ENCODE measurements at regions not wholly inside any gene's neighbourhood (a gene's known extent, or its start where the extent isn't known, plus 50 kb on each side); places are given as distances from the start of the nearest gene placed in this dataset.
"Not testable (repeated sequence)": the region's sequence is repeated elsewhere in the genome, so short reads cannot be mapped to it uniquely, and the experiment has no call there.

DNA sequence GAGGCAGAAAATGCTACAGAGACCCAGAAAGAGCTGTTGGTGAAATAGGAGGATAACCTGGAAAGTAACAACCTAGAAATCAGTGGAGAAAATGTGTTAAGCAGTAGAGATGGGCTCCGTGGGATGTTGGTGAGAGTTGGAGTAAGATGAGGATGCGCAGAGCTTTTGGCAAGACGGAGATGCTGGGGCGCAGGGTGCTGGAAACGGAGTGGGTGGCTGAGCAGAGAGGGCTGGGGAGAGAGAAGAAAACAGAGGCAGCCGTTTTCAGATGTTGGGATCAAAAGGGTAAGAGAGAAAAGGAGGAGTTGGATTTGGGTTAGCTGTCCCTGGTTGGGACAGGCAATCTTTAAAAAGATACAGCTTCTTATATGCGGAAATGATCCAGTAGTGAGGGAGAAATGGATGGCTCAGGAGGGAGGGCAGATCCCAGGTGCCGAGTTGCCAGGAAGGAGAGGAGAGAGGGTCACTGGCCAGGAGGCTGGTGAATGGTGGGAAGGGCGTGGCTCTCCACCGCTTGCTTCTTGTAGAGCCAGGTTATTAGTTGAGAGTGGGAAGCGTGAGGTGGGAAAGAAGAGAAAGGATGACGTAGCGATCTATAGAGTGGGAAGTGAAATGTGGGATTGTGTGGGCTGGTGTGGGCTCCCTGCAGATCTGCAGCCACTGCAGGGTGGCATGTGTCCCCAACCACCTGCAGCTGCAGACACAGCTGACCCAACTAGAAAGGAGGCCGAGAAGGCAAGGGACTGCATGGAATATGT, 182.2 kb upstream of the SVIL start:
- DNase-seq = no peak

DNA sequence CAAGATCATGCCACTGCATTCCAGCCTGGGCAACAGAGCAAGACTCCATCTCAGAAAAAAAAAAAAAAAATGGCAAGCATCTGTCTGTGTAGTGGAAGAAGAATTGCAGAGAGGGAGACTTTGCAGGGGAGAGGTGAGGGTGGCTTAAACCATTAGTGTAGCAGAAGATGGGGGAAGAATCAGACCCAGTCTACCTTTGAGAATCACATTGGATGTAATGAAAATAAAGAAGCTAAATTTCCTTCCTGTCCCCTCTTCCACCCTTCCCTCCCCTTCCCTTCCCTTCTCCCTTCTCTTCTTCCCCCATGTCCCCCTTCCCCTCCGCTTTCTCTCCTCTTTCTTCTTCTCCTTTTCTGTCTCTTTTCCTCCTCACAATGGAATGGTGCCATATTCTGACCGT, 180.8 kb upstream of the SVIL start:
- no peak for DNase-seq

DNA sequence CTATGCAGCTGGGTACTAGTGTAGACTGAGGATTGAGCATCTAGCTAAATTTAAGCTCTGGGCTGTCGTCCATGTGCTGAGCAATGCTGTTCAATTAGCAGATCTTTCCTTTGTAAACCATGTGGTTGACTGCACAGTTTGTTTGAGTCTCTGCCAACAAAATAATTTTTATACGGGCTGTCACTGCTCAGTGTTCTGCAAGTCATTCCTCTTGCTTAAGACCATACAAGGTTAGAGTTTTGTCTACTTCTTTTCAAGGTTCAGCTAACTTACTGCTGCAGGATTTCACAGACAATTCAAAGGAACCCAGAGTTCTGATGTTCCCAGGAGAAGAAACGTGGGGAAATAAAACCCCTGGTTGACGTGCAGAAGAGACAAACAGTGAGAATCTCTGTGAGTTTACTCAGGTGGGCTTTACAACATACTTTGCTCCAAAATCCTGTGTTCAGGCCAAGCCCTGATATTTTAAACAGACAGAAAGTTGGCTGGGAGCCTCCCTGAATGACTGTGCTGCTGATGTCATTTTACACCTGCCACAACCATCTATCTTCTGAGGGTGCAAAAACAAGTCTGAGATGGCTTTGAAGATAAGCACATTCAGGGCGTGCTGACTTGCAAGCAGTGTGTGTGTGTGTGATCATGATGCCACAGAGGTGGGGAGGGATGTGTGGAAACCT, 177.1 kb upstream of the SVIL start:
- no peak for DNase-seq

DNA sequence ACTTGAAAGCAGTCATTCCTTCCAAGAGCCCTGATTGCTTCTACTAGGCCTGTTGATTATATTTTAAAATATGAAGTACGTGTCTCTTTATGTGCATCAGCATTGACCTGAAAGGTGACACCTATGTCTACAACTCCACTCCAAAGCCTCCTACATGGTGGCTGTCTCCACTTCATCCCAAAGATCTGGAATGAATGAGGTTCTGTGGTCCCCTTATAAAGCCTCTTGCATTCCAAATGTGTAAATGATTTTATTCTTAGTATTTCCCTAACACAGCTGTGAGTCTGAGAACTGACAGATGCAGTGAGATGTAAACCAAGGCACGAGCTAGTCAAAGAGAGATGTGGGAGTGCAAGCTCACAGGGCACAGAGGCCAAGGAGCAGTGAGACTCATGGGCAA, 176.0 kb upstream of the SVIL start:
- DNase-seq = no peak

DNA sequence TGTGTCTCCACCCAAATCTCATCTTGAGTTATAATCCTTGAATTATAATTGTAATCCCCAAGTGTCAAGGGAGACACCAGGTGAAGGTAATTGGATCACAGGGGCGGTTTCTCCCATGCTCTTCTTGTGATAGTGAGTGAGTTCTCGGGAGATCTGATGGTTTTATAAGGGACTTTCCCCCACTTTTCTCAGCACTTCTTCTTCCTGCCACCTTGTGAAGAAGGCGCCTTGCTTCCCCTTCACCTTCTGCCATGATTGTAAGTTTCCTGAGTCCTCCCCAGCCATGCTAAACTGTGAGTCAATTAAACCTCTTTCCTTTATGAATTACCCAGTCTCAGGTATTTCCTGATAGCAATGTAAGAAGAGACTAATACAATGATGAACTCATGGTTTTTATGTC, 175.5 kb upstream of the SVIL start:
- DNase-seq = not testable (repeated sequence)

DNA sequence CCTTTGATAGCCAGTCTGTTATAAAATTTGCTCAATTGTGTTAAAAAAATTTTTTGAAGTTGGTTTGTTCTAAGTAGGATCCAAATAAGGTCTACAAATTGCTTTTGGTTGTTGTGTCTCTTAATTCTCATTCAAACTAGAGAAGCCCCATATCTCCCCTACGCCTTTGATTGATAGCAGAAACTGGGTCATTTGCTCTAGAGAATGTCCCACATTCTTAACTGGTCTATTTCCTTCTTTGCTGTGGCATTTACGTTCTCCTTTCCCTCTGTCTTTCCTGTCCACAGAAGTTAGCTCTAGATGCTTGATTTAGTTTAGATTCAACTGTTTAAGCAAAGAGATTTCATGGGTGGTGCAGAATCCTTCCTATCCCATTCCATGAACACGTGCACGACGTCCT, 174.6 kb upstream of the SVIL start:
- DNase-seq = no peak

DNA sequence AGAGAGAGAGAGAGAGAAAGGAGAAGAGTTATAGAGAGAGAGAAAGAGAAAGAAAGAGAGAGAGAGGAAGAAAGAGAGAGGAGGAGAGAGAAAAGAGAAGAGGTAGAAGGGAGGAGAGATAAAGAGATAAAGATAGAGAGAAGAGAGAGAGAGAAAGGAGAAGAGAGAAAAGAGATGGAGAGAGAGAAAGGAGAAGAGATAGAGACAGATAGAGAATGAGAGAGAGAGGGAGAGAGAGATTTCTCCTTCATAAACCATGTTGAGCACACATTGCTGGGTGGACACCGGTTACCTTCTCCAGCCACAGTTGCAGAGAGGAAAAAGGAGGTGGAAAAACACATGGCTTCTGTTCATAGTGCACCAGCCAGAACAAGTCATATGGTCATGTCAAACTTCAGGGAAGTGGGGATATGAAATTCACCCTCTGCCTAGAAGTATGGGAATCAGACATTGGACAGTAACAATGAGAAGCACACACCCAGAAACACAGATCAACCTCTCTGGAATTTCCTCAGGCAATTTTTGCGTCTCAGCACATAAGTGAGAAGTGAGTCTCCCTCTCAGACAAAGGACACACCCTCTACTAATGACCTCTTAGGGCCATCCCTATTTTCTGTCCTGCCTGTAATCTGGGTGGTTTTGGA, 172.5 kb upstream of the SVIL start:
- no peak for DNase-seq

DNA sequence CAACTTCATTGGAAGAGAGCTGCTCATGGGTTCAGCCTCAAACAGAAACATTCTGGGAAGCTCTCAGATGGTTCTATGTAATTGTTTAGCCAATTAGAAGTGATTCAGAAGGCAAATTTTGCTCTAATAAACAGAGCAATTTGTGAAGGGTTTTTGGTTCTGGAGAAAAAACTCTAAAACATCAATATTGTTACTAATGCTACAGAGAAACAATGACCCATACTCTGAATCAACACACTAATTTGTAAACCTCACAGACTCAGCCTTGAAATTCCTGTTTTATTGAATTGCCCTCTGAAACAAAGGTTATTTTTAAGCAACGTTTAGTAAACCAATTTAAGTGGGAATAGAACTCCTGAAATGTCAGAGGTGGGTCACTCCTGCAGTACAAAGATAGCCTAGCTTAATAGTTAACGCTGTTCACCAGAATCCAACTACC, 171.6 kb upstream of the SVIL start:
- DNase-seq = no peak

DNA sequence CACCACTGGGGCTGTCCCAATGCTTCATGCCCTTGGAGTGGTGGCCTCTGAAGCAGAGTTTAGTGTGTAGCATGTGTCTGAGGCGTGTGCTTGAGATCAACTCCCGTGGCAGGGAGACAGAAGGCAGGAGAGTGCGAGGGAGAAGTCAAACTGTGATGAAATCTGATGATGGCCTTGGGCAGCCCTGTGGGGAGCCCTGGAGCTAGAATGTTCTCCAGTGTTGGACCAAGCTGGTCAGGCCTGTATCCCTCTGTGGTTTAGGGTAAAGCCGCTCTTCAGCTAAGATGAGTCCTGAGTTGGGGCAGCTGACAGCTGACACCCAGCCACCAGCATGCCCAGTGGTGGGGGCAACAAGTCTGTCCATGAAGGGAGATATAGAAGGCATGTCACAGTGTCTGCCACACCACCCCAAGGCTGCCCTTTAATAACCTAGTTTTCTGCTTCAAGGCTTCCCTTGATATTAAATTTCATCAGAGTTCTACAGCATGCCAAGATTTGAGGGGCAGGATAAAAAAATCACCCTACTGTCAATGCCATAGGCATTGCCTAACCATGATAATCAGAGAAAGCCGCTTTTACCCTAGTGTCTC, 170.5 kb upstream of the SVIL start:
- DNase-seq = no peak

DNA sequence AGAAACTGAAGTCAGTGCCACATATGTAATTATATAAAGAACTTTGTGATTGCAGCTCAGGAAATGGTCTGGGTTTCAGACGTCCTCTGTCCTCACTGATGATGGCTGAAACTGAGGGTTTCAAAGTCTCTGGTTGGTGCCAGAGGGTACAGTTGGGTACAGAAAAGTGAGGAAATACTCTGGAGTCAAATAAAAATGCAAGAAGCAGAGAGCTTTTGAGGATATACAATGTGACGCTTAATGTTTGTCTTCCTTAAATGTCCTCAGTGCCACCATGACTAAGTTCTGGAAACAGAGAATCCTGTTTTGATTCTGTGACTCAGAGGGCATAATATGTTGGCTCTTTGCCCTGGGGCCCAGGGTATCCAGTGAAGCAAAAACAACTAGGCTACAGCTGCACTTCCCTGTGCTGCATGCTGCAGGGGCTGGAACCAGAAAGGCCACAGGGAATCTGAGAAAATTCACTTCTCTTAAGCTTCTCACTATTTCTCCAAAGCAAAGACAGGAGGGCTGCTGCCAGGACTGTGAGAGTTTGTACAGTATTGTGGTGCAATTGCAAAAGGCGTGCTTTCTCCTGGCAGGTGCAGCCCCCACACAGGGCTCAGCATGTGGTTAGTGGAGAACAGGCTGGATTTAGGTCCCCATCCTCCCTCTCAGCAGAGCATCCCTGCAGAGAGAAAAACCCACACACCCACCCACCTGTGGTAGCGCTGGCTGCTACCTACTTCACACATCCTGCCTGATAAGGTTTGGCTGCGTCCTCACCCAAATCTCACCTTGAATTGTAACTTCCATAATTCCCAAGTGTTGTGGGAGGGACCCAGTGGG, 169.5 kb upstream of the SVIL start:
- no peak for DNase-seq

DNA sequence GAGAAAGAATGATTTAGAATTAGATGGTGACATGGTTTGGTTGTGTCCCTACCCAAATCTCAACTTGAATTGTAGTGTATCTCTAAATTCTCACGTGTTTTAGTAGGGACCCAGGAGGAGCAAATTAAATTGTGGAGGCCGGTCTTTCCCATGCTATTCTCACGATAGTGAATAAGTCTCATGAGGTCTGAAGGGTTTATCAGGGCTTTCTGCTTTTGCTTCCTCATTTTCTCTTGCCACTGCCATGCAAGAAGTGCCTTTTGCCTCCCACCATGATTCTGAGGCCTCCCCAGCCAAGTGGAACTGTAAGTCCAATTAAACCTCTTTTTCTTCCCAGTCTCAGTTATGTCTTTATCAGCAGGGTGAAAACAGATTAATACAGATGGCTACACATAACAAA, 167.4 kb upstream of the SVIL start:
- no peak for DNase-seq

DNA sequence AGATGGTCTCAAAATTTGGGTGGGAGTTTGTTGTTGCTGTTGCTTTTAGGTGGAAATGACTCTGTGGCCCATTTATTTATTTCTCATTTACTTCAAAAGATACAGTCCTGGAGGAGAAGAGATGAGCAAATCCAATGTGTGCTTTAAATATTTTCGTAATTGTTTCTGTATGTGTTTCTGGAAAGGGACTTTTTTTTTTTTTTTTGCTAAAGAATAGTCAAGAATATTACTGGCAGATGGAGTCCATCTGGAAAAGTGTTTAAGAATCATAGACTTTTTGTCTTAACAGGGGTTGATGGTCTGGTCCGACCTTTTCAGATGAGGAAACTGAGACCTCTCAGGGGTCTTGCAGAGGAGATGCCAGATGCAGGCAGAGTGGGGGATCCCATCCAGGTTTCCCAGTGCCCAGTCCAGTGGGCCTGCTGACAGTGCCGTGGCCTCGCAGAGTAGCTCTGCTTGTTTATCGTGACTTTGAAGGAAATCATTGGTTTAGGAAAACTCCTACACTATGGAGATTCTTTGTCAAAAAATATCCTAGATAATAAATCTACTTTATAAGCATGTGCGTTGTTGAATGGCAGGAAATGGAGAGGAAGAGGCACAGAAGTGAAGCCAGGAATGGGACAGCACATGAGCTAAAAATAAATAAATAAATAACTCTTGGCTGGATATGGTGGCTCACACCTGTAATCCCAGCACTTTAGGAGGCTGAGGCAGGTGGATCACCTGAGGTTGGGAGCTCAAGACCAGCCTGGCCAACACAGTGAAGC, 164.3 kb upstream of the SVIL start:
- DNase-seq = no peak

DNA sequence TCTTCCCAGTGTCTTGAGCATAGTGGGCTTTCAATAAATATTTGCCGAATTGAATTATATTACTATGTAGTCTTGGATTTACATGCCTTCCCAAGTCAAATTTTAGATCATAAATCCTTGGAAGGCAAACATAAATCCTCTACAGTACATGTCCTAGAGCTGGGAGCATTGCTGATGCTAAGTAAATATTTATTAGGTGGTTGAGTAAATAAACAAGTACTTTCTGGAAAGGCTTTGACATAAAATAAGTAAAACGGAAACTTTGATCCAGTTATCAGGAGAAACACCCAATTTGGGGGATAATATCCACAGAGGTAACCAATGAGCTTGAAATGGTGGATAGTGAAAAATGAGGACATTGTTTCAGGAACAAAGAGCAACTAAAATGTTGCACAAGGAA, 162.8 kb upstream of the SVIL start:
- DNase-seq = no peak

DNA sequence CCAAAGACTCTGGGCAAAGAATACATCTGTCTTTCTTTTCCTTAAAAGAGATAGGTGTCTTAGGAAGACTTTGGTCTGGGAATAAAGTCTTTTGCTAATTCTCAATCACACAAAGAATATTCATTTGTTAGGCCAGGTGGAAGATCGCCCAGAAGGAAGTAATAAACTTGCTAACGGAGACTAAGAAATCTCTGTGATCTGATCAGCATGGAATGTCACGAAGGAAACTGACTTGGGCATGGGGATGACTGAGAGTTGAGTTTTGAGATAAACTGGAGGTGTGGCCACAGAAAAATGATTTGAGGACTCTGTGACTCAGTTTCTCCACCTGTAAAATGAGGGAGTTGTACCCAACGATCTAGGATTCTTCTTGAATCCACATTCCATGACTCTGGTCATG, 161.1 kb upstream of the SVIL start:
- DNase-seq = no peak

DNA sequence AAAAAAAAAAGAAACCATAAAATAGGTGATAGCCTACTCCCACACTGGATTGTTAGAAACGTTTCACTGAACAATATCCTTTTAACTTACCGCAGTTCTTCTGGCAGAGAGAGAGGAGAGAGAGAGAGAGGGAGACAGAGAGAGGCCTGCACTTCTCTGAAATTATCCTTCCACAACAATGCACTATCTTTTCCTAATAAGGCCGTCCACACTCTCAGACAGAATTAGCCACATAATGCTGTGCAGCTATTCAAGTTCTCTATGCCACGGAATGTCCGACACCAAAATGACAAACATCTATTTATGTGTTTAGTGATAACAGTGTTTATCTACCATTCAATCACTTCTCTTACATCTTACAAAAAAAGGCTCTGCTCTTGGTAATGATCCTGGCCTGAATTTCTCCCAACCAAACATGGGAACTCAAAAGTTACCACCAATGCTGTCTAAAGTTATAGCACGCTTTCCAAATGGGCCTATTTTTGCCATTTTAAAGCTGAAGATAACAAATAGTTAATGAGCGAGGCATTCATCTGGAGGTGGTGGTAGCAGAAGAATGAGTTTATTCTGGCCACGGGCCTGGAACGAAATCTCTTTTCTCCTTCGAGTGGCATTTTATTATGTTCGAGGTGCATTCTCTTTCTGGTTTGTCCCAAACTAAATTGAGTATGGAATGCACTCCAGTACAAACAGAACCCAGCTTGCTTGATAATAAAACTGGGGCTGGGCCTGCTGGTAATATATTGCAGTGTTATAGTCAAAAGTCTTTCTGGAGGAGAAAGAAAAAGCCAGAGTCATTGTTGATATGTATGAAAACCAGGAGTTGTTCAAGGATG, 160.2 kb upstream of the SVIL start:
- no peak for DNase-seq

DNA sequence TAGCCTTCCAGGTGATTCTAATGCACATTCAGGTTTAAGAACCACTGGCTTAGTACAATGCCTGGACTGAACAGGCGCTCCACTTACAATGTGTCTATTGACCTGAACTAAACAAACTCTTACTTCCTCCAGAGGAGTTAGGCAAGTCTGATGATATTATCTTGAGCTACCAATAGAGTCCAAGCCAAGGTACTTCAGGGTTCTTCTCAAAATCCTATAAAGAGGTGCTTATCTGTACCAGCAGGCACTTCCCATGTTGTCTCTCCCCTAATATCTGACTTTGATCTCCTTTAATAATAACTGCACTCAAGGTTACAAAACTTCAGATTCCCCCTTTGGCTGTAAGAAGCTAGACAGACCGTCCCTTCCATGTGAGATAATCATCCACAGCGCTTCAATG, 157.0 kb upstream of the SVIL start:
- no peak for DNase-seq

DNA sequence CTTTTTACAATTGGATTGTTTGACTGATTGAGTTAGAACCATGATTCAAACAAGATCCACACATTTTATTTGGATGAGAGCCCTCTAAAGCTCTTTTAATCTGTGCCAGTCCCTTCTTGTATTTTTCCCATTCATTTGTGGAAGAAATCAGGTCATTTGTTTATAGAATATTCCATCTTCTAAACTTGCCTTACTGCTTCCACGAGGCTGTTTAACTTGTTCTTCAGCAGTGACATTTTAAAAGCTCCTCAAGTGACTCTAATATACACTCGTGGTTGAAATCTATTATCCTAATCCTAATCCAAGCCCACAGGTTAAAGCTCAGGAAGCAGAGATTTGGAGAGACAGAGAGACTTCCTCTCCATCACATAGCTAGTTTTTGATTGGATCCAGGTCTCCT, 155.4 kb upstream of the SVIL start:
- DNase-seq = no peak

DNA sequence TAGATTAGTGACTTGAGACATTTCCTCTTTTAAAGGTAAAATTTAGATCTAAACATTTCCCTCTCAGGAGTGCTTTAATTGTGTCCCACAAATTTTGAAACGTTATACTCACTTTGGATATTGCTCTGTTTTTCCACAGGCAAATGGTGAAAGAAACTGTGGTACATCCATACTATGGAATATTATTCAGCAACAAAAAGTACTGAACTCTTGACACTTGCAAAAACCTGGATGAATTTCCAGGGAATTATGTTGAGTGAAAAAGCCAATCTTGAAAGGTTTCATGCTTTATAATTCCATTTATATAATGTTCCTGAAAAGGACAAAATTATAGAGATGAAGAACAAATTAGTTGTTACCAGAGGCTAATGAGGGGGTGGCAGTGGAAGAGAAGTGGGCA, 153.3 kb upstream of the SVIL start:
- DNase-seq = no peak

DNA sequence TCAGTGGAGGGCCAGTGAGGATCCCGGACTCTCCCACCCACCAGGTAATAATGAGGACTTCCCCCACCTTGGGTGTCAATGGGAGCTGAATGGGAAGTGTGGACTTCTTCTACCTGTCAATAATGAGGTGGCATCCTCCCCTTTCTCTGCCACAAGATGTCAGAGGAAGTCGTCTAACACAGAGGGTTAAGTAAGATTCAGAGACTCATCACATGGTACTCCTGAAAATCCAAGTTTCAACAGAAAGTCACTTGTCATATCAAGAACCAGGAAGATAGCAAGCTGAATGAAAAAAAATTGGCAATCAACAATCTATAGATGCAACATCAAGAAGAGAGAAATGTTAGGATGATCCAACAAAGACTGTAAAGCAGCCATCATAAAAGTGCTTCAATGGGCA, 150.9 kb upstream of the SVIL start:
- DNase-seq = no peak

DNA sequence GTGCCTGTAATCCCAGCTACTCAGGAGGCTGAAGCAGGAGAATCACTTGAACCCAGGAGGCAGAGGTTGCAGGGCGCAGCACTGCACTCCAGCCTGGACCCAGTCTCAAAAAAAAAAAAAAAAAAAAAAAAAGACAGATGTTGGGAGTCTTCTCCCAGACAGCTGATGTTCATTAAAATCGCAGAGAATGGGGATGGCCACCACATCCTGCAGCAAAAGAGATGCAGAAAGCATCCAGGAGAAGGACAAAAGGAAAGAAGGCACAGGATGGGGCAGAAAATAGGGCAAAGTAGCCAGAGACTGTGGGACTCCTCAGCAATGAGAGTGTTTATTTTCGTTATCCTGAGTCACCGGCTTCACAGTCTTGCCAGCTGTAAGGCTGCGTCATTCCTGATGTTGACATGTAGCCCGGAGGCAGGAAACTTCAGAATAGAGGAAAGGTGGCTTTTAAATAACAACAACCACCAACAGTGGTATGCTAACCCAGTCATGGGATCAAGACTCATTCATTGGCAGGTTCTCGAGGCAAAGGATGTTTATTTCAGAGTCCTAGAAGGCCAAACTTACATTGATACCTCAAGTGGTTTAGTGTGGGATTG, 149.5 kb upstream of the SVIL start:
- no peak for DNase-seq

Data from stimulated activated CD4-positive, alpha-beta T cell treated with anti-CD3 and anti-CD28 coated beads, Interleukin-4, amount 100 ng/mL, for 4 hours (primary cell).